Liver (tissue), 8 donors: ENCODE measurements at regions not wholly inside any gene's neighbourhood (a gene's known extent, or its start where the extent isn't known, plus 50 kb on each side); places are given as distances from the start of the nearest gene placed in this dataset.

ENCODE experiments used
- DNase-seq: peaks from one replicate; pipeline ENCODE4 v3.0.0-alpha.2; 2017; ENCODE audit warnings: low spot score
- H3K27ac ChIP-seq, 2 donors: one replicate each; pipeline ENCODE4 v1.7.0; 2013; ENCODE audit warnings: inconsistent platforms in 2 of 2, low read length in 2 of 2, control low read depth in 1 of 2, low read depth in 1 of 2, mild to moderate bottlenecking in 1 of 2
- H3K27me3 ChIP-seq, 4 donors: one replicate each; pipeline versions ENCODE4 v1.6.1 to v1.7.0; 2013; ENCODE audit warnings: low read length in 3 of 4, inconsistent platforms in 1 of 4, mild to moderate bottlenecking in 1 of 4, moderate library complexity in 1 of 4; ENCODE audit not compliant: control insufficient read depth in 4 of 4, insufficient read depth in 4 of 4
- H3K36me3 ChIP-seq, 4 donors: one replicate each; pipeline versions ENCODE4 v1.6.1 to v1.7.0; 2013; ENCODE audit warnings: low read length in 3 of 4, mild to moderate bottlenecking in 3 of 4, low read depth in 1 of 4, moderate library complexity in 1 of 4; ENCODE audit not compliant: control insufficient read depth in 4 of 4, insufficient read depth in 3 of 4
- H3K4me1 ChIP-seq, 4 donors: one replicate each; pipeline versions ENCODE4 v1.6.1 to v1.7.0; 2013; ENCODE audit warnings: low read length in 3 of 4, mild to moderate bottlenecking in 3 of 4, moderate library complexity in 1 of 4; ENCODE audit not compliant: control insufficient read depth in 4 of 4, insufficient read depth in 4 of 4
- H3K4me3 ChIP-seq, 3 donors: one replicate each; pipeline versions ENCODE4 v1.6.1 to v1.7.0; 2013; ENCODE audit warnings: low read length in 3 of 3, control low read depth in 1 of 3, low read depth in 1 of 3, mild to moderate bottlenecking in 1 of 3
- H3K9ac ChIP-seq, 2 donors: one replicate each; pipeline ENCODE4 v1.7.0; 2013; ENCODE audit warnings: low read length in 2 of 2, mild to moderate bottlenecking in 2 of 2, moderate library complexity in 2 of 2, control low read depth in 1 of 2, low read depth in 1 of 2
- H3K9me3 ChIP-seq, 4 donors: one replicate each; pipeline versions ENCODE4 v1.6.1 to v1.7.0; 2013; ENCODE audit warnings: low read length in 3 of 4; ENCODE audit not compliant: control insufficient read depth in 4 of 4
- ATF3 ChIP-seq: IDR thresholded peaks from 2 replicates; pipeline ENCODE4 v1.6.1; 2016; ENCODE audit warnings: antibody characterized with exemption
- CTCF ChIP-seq: fragments of 150-350 bp; IDR thresholded peaks from 2 replicates; pipeline ENCODE4 v1.5.1; 2017; ENCODE audit warnings: improper control_type of control experiment, low read depth, low read length; ENCODE audit not compliant: missing input control
- EGR1 ChIP-seq, 2 donors: IDR thresholded peaks; 2 replicates each; pipeline ENCODE4 v1.6.1; 2016 to 2018; ENCODE audit warnings: antibody characterized with exemption in 2 of 2, low read depth in 2 of 2
- FOXA1 ChIP-seq: IDR thresholded peaks from 2 replicates; pipeline ENCODE4 v1.6.1; 2016; ENCODE audit warnings: antibody characterized with exemption
- FOXA2 ChIP-seq: IDR thresholded peaks from 2 replicates; pipeline ENCODE4 v1.6.1; 2016; ENCODE audit warnings: antibody characterized with exemption
- GABPA ChIP-seq, 2 donors: IDR thresholded peaks in 1 of 2; conservative IDR thresholded peaks in 1 of 2; 2 replicates each; pipeline ENCODE4 v1.6.1; 2016; ENCODE audit warnings: antibody characterized with exemption in 2 of 2, mild to moderate bottlenecking in 1 of 2, moderate library complexity in 1 of 2
- HNF4G ChIP-seq: IDR thresholded peaks from 2 replicates; pipeline ENCODE4 v1.6.1; 2016; ENCODE audit warnings: antibody characterized with exemption
- JUND ChIP-seq, 2 donors: IDR thresholded peaks; 2 replicates each; pipeline ENCODE4 v1.6.1; 2016; ENCODE audit warnings: antibody characterized with exemption in 2 of 2
- MAX ChIP-seq: IDR thresholded peaks from 2 replicates; pipeline ENCODE4 v1.6.1; 2016; ENCODE audit warnings: antibody characterized with exemption
- NR2F2 ChIP-seq: IDR thresholded peaks from 2 replicates; pipeline ENCODE4 v1.6.1; 2016; ENCODE audit warnings: antibody characterized with exemption
- RAD21 ChIP-seq, 2 donors: IDR thresholded peaks; 2 replicates each; pipeline ENCODE4 v1.6.1; 2016; ENCODE audit warnings: antibody characterized with exemption in 2 of 2, mild to moderate bottlenecking in 2 of 2
- REST ChIP-seq: IDR thresholded peaks from 2 replicates; pipeline ENCODE4 v1.6.1; 2016; ENCODE audit warnings: antibody characterized with exemption, mild to moderate bottlenecking
- SP1 ChIP-seq: IDR thresholded peaks from 2 replicates; pipeline ENCODE4 v1.6.1; 2018; ENCODE audit warnings: antibody characterized with exemption, mild to moderate bottlenecking
- TAF1 ChIP-seq: conservative IDR thresholded peaks from 2 replicates; pipeline ENCODE4 v1.6.1; 2016; ENCODE audit warnings: antibody characterized with exemption, mild to moderate bottlenecking
- YY1 ChIP-seq: IDR thresholded peaks from 2 replicates; pipeline ENCODE4 v1.6.1; 2016; ENCODE audit warnings: antibody characterized with exemption, mild to moderate bottlenecking
- ZBTB33 ChIP-seq: IDR thresholded peaks from 2 replicates; pipeline ENCODE4 v1.6.1; 2016; ENCODE audit warnings: antibody characterized with exemption
- WGBS: extraction: QIAGEN DNeasy Blood & Tissue Kit; methylation state at CpG from one replicate; pipeline ENCODE4 v1.1.7; 2013; 5-methylcytosine and 5-hydroxymethylcytosine counted together
- donor health status: healthy.
- donor health status: healthy.
- donor health status: healthy.
- donor health status: healthy.
- donor health status: healthy.

GRCh38 chr5:72630721-72631120, 123.5 kb upstream of the ZNF366 start:
- no peak for DNase-seq
- TF ChIP-seq JUND (IDR thresholded peaks at IDR 0.05), result no peak
- TF ChIP-seq REST, result no peak
- Histone ChIP-seq H3K27me3 (no peaks in the 10 kb centered on the region), H3K27ac (no peak overlapping the region), H3K4me1 (no peaks in the 10 kb centered on the region), H3K9me3 (no peaks in the 10 kb centered on the region), H3K36me3 (no peaks in the 10 kb centered on the region), H3K9ac (no peak overlapping the region), H3K4me3 (no peak overlapping the region)
- WGBS, result 86% methylated on average over 6 of the region's 6 CpGs

GRCh38 chr5:72630081-72630480, 122.9 kb upstream of the ZNF366 start:
- no peak overlapping the region for H3K4me3 ChIP-seq
- no peak overlapping the region for H3K27ac ChIP-seq
- TF ChIP-seq REST (no peak), SP1 (no peak), FOXA2 (no peak), YY1 (no peak), ZBTB33 (no peak), HNF4G (no peak), EGR1 (IDR thresholded peaks at IDR 0.05; ENCODE audit: low read depth in 2 of 2) (no peak), RAD21 (IDR thresholded peaks at IDR 0.05) (no peak), TAF1 (no peak), FOXA1 (no peak), ATF3 (no peak), GABPA (IDR thresholded peaks at IDR 0.05 in 1 of 2, conservative IDR thresholded peaks at IDR 0.05 in 1 of 2) (no peak), CTCF (no peak), MAX (no peak), NR2F2 (no peak)
- DNase-seq, result no peak
- H3K9ac ChIP-seq, result no peak overlapping the region
- H3K36me3 ChIP-seq, result no peaks in the 10 kb centered on the region
- H3K4me1 ChIP-seq, result no peaks in the 10 kb centered on the region
- WGBS, result 91% methylated on average over 2 of the region's 2 CpGs
- H3K27me3 ChIP-seq, result no peaks in the 10 kb centered on the region
- no peaks in the 10 kb centered on the region for H3K9me3 ChIP-seq
